Right atrium auricular region (tissue), 2 donors: ENCODE measurements at regions not wholly inside any gene's neighbourhood (a gene's known extent, or its start where the extent isn't known, plus 50 kb on each side); places are given as distances from the start of the nearest gene placed in this dataset.

Experiments used
- DNase-seq: peaks from one replicate; pipeline ENCODE4 v3.0.0-alpha.2; 2019; ENCODE audit warnings: low spot score
- H3K27ac ChIP-seq, 2 donors: fragments of 200-600 bp; sonication (generic); 1 replicate in 1 of 2; 2 replicates in 1 of 2; pipeline ENCODE4 v1.5.1; 2016 to 2019
- H3K27me3 ChIP-seq, 2 donors: fragments of 200-600 bp; sonication (generic); one replicate each; pipeline versions ENCODE4 v1.5.1 to v1.6.0; 2017 to 2019
- H3K36me3 ChIP-seq: fragments of 200-600 bp; sonication (generic); one replicate; pipeline ENCODE4 v1.5.1; 2016
- H3K4me1 ChIP-seq, 2 donors: fragments of 200-600 bp; sonication (generic); one replicate each; pipeline versions ENCODE4 v1.5.1 to v1.6.0; 2017 to 2019
- H3K4me3 ChIP-seq, 2 donors: fragments of 200-600 bp; sonication (generic); 1 replicate in 1 of 2; 2 replicates in 1 of 2; pipeline ENCODE4 v1.5.1; 2017 to 2019; ENCODE audit warnings: mild to moderate bottlenecking in 1 of 2, moderate library complexity in 1 of 2
- H3K9me3 ChIP-seq, 2 donors: fragments of 200-600 bp; sonication (generic); one replicate each; pipeline ENCODE4 v1.5.1; 2019
- CTCF ChIP-seq, 2 donors: fragments of 200-600 bp; sonication (generic); IDR thresholded peaks; one replicate each; pipeline ENCODE4 v1.5.1; 2019; ENCODE audit warnings: antibody characterized with exemption in 2 of 2

- no peaks in the 10 kb centered on the region for H3K4me1 ChIP-seq
- TF ChIP-seq CTCF (IDR thresholded peaks at IDR 0.05): no peak
- H3K9me3 ChIP-seq: no peaks in the 10 kb centered on the region
- H3K4me3 ChIP-seq: no peak overlapping the region
- no peaks in the 10 kb centered on the region for H3K36me3 ChIP-seq
- H3K27ac ChIP-seq: no peak overlapping the region
- DNase-seq: no peak
- no peaks in the 10 kb centered on the region for H3K27me3 ChIP-seq
These were observed 963.4 kb upstream of the SEMA6D start for GRCh38 chr15:46753946-46754345.

GRCh38 chr15:46763091-46763490, 954.2 kb upstream of the SEMA6D start:
- no peak for DNase-seq
- H3K27ac ChIP-seq: no peak overlapping the region

DNA sequence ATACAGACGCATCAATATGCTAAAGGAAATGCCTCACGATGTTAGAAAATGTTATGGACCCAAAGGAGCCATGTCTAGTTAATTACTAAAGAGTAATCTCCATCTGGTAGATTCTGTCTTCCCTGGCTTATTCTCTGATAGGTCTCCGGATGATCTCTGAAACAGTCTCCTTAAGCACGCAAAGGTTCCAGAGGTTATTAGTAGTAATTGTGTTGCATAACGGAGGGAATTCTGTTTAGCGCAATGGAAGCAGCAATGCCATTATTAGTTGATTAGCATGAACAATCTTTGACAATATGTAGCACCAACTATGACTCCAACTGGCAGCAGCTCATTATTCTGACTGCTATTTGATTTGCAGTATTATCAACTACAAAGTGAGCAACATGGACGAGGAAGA, 952.5 kb upstream of the SEMA6D start:
- no peak for TF ChIP-seq CTCF (IDR thresholded peaks at IDR 0.05)
- no peaks in the 10 kb centered on the region for H3K4me1 ChIP-seq
- no peak overlapping the region for H3K4me3 ChIP-seq
- peaks cover 5 to 13% of the 10 kb centered on the region in 2 donors for H3K9me3 ChIP-seq
- H3K27ac ChIP-seq: no peak overlapping the region
- no peaks in the 10 kb centered on the region for H3K27me3 ChIP-seq
- DNase-seq: no peak
- H3K36me3 ChIP-seq: no peaks in the 10 kb centered on the region

More at GRCh38 chr15:46763091-46763490, 954.2 kb upstream of the SEMA6D start:
- no peak for TF ChIP-seq CTCF (IDR thresholded peaks at IDR 0.05)
- no peaks in the 10 kb centered on the region for H3K4me1 ChIP-seq
- no peaks in the 10 kb centered on the region for H3K36me3 ChIP-seq
- H3K4me3 ChIP-seq: no peak overlapping the region
- no peaks in the 10 kb centered on the region for H3K27me3 ChIP-seq
- peaks cover 0 to 2% of the 10 kb centered on the region in 2 donors for H3K9me3 ChIP-seq

GRCh38 chr15:46766021-46766420, 951.3 kb upstream of the SEMA6D start:
- no peak overlapping the region for H3K4me3 ChIP-seq
- H3K27me3 ChIP-seq: no peaks in the 10 kb centered on the region
- H3K4me1 ChIP-seq: no peaks in the 10 kb centered on the region
- H3K36me3 ChIP-seq: no peaks in the 10 kb centered on the region
- no peak overlapping the region for H3K27ac ChIP-seq
- H3K9me3 ChIP-seq: peaks cover 5 to 13% of the 10 kb centered on the region in 2 donors
- DNase-seq: no peak
- TF ChIP-seq CTCF (IDR thresholded peaks at IDR 0.05): no peak

DNA sequence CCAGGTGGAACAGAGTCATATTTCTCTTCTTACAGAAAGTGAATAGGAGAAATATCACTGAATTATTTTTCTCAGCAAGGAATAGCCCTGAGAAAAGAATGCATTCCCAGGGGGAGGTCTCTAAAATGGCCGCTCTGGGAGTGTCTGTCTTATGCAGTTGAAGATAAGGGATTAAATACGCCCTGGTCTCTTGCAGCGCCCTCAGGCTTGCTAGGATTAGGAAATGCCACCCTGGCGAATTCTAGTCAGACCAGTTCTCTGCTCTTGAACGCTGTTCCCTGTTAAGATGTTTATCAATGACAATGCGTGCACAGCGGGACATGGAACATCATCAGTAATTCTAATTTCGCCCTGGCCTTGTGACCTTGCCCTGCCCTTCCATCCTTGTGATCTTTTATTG, 949.0 kb upstream of the SEMA6D start:
- Histone ChIP-seq H3K36me3 (no peaks in the 10 kb centered on the region), H3K4me1 (no peaks in the 10 kb centered on the region), H3K9me3 (peaks cover 5 to 13% of the 10 kb centered on the region in 2 donors), H3K4me3 (no peak overlapping the region), H3K27me3 (no peaks in the 10 kb centered on the region), H3K27ac (no peak overlapping the region)
- no peak for TF ChIP-seq CTCF (IDR thresholded peaks at IDR 0.05)
- no peak for DNase-seq

DNA sequence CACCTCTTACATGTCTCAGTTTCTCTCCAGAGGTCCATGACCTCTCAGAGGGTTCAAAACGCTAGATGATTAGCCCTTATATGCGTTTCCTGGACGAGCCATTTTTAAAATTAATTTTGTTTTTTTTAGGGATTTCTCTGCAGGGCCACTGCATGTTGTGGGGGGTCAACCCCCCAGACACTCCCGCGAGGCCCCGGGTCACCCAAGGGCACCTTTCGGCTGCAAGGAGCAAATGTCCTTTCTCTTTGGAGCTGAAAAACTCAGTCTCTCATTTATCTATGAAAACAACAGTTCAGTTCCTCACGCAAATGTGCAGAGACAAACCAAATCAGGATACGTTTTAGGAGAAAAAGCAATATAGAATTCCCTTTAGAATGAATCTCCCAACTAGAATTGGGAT, 944.3 kb upstream of the SEMA6D start:
- no peak overlapping the region for H3K4me3 ChIP-seq
- no peaks in the 10 kb centered on the region for H3K4me1 ChIP-seq
- peaks cover 5 to 12% of the 10 kb centered on the region in 2 donors for H3K9me3 ChIP-seq
- no peak for TF ChIP-seq CTCF (IDR thresholded peaks at IDR 0.05)
- H3K27ac ChIP-seq: no peak overlapping the region
- H3K36me3 ChIP-seq: no peaks in the 10 kb centered on the region
- H3K27me3 ChIP-seq: no peaks in the 10 kb centered on the region
- no peak for DNase-seq
